RWPE2 (cell line): ENCODE measurements at regions not wholly inside any gene's neighbourhood (a gene's known extent, or its start where the extent isn't known, plus 50 kb on each side); places are given as distances from the start of the nearest gene placed in this dataset.

Experiments used
- ATAC-seq: fragments of 200-7000 bp; cut with Tn5 transposase; 3 replicates; pipeline ENCODE4 v1.9.1; 2021; ENCODE audit warnings: low read depth
- DNase-seq: peaks from one replicate; pipeline ENCODE4 v3.0.0-alpha.2; 2020; ENCODE audit warnings: low spot score
- H3K27ac ChIP-seq: fragments of 450-650 bp; 2 replicates; pipeline ENCODE4 v1.5.1; 2017; ENCODE audit warnings: mild to moderate bottlenecking; ENCODE audit not compliant: poor library complexity, severe bottlenecking
- H3K27me3 ChIP-seq: fragments of 250-450 bp; sonication (Bioruptor Pico); 2 replicates; pipeline ENCODE4 v1.5.1; 2021; ENCODE audit warnings: mild to moderate bottlenecking, moderate library complexity; ENCODE audit not compliant: insufficient read depth, poor library complexity, severe bottlenecking
- H3K36me3 ChIP-seq: fragments of 250-450 bp; sonication (Bioruptor Pico); 2 replicates; pipeline ENCODE4 v1.5.1; 2020; ENCODE audit warnings: low read depth, mild to moderate bottlenecking, moderate library complexity
- H3K4me1 ChIP-seq: fragments of 250-450 bp; sonication (Bioruptor Pico); 2 replicates; pipeline ENCODE4 v1.5.1; 2021; ENCODE audit warnings: mild to moderate bottlenecking, moderate library complexity; ENCODE audit not compliant: insufficient read depth, poor library complexity, severe bottlenecking
- H3K4me3 ChIP-seq: fragments of 250-450 bp; sonication (Bioruptor Pico); 2 replicates; pipeline ENCODE4 v1.5.1; 2021; ENCODE audit warnings: mild to moderate bottlenecking, moderate library complexity; ENCODE audit not compliant: severe bottlenecking
- H3K9me3 ChIP-seq: fragments of 250-450 bp; sonication (Bioruptor Pico); 2 replicates; pipeline ENCODE4 v1.5.1; 2021; ENCODE audit warnings: mild to moderate bottlenecking, moderate library complexity; ENCODE audit not compliant: severe bottlenecking
- CTCF ChIP-seq: fragments of 450-650 bp; IDR thresholded peaks from one replicate; pipeline ENCODE4 v1.5.1; 2017; ENCODE audit warnings: mild to moderate bottlenecking, moderate library complexity; ENCODE audit not compliant: poor library complexity, severe bottlenecking

DNA sequence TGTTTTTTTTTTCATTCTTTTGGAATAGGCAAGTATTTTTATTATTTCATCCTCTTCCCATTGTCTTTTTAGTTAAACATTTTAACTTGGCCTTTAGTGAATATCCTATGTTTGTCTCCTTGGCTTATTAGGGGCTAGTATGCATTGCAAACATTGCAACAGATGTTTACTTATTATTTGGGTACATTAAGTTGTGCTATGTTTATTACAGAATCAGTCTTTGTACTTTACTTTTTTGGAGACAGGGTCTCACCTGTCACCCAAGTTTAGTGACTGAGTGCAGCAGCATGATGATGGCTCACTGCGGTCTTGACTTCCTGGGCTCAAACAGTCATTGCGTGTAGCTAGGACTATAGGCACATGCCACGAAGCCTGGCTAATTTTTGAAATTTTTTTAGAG is 51.1 kb upstream of the NUDT6 start:
- Histone ChIP-seq H3K4me3 (no peak overlapping the region), H3K36me3 (peaks cover 3% of the 10 kb centered on the region; the same call in 1 of the 2 replicates), H3K9me3 (peaks cover 2% of the 10 kb centered on the region), H3K27ac (no peak overlapping the region), H3K27me3 (no peaks in the 10 kb centered on the region), H3K4me1 (peaks cover 4% of the 10 kb centered on the region)
- DNase-seq (no peak), ATAC-seq (no peak)
- TF ChIP-seq CTCF = no peak

GRCh38 chr4:122976111-122976510 is 53.7 kb upstream of the NUDT6 start:
- Histone ChIP-seq H3K9me3 (peaks cover 2% of the 10 kb centered on the region), H3K4me1 (no peaks in the 10 kb centered on the region), H3K4me3 (no peak overlapping the region), H3K27ac (no peak overlapping the region), H3K27me3 (no peaks in the 10 kb centered on the region), H3K36me3 (peaks cover 22% of the 10 kb centered on the region)
- TF ChIP-seq CTCF = no peak
- DNase-seq (no peak), ATAC-seq (no peak)

DNA sequence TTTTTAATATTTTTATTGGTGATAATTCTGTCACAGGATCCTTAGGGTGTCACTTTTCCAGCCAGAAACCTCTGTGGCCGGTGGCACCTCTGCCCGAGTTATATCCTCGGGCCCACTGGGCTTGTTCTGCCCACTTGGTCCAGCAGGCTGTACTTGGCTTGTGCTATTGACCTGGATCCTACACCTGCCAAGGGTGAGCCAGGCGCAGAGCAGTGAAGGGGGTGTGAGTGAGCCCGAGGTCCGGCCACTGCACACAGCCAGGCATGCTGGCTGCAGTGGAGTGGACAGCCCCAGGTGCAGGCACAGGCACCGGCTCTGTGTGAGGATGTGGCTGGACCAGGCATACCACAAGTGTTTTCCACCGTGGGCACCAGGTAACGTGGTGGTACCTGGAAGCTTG is 54.7 kb upstream of the NUDT6 start:
- TF ChIP-seq CTCF = no peak
- Histone ChIP-seq H3K4me3 (no peak overlapping the region), H3K36me3 (peaks cover 25% of the 10 kb centered on the region), H3K9me3 (peaks cover 2% of the 10 kb centered on the region), H3K27me3 (no peaks in the 10 kb centered on the region), H3K27ac (no peak overlapping the region), H3K4me1 (no peaks in the 10 kb centered on the region)
- no peak for ATAC-seq
- DNase-seq = no peak

DNA sequence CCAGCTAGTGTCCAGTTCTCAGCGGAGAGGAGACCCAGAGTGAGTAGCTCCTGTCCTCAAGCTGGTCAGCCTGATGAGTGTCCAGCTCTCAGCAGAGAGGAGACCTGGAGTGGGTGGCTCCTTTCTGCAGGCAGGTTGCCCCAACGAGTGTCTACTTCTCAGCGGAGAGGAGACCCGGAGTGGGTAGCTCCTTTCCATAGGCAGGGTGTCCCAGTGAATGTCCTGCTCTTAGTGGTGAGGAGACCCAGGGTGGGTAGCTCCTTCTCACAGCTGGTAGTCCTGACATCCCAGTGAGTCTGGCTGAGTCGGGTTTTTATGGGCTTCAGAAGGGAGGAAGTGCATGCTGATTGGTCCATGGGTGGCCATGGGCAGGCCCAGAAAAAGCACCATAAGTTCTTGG is 55.7 kb upstream of the NUDT6 start:
- TF ChIP-seq CTCF = no peak
- Histone ChIP-seq H3K36me3 (peaks cover 23% of the 10 kb centered on the region), H3K27ac (no peak overlapping the region), H3K9me3 (peaks cover 2% of the 10 kb centered on the region), H3K4me3 (no peak overlapping the region), H3K4me1 (no peaks in the 10 kb centered on the region), H3K27me3 (no peaks in the 10 kb centered on the region)
- no peak for DNase-seq
- no peak for ATAC-seq

- no peak overlapping the region for H3K27ac ChIP-seq
- DNase-seq (no peak), ATAC-seq (no peak)
- no peaks in the 10 kb centered on the region for H3K27me3 ChIP-seq
- peaks cover 2% of the 10 kb centered on the region for H3K9me3 ChIP-seq
- no peaks in the 10 kb centered on the region for H3K4me1 ChIP-seq
- TF ChIP-seq CTCF = no peak
- H3K4me3 ChIP-seq = no peak overlapping the region
- peaks cover 23% of the 10 kb centered on the region for H3K36me3 ChIP-seq
Measured at GRCh38 chr4:122978789-122979188, 56.4 kb upstream of the NUDT6 start.
